ENCODE measurements at regions not wholly inside any gene's neighbourhood (a gene's known extent, or its start where the extent isn't known, plus 50 kb on each side); places are given as distances from the start of the nearest gene placed in this dataset.

DNA sequence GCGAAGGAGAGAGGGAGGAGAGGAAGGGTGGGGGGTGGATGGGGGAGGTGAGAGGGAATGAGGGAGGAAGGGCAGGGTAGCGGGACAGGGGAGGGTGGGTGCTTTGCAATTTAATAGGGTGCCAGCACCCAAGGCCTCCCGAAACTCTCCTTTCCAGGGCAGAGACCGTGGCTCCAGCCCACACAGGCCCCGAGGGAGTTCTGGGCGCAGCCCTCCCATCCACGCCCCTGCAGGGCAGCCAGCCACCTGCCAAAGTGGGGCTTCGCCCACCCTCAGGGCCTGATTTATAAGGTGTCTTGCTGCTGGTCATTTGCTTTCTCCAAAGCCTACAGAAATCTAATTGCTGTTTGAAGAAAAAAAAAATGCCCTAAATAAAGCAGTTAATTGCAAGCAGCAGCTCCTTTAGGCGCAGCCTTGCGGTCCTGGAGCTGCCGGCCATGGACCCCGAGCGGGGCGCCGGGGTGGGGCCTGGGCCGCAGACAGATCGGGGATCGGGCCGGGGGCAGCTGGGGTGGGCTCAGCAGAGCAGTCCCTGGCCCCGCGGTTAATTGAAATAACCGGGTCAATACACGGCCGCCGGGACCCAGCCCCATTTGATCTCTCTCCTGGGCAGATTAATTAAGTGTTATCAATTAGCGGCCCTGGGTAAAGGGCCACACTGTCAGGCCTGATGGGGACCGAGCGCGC, 106.0 kb upstream of the NKX1-1 start:
- no peak for TF ChIP-seq CTCF (IDR thresholded peaks at IDR 0.05)
- TF ChIP-seq POLR2AphosphoS5 (IDR thresholded peaks at IDR 0.05) = no peak
- no peak for TF ChIP-seq EP300 (IDR thresholded peaks at IDR 0.05; ENCODE audit: low read depth)

All from transverse colon (tissue), 4 donors.